Mammary epithelial cell (primary cell): ENCODE measurements at regions not wholly inside any gene's neighbourhood (a gene's known extent, or its start where the extent isn't known, plus 50 kb on each side); places are given as distances from the start of the nearest gene placed in this dataset.

Experiments used
- EZH2 ChIP-seq: IDR thresholded peaks from 2 replicates; pipeline ENCODE4 v1.6.1; 2012; ENCODE audit warnings: low read length, inconsistent platforms, borderline replicate concordance
- TF ChIP-seq, protein P1 (sequence below), 2 donors: IDR thresholded peaks in 1 of 2; conservative IDR thresholded peaks in 1 of 2; 2 replicates each; pipeline ENCODE4 v1.5.1; 2011 to 2012; ENCODE audit warnings: inconsistent platforms in 2 of 2, low read length in 2 of 2, mild to moderate bottlenecking in 2 of 2, control low read depth in 1 of 2, low read depth in 1 of 2; ENCODE audit not compliant: insufficient read depth in 1 of 2; ENCODE audit errors: extremely low read depth in 1 of 2

DNA sequence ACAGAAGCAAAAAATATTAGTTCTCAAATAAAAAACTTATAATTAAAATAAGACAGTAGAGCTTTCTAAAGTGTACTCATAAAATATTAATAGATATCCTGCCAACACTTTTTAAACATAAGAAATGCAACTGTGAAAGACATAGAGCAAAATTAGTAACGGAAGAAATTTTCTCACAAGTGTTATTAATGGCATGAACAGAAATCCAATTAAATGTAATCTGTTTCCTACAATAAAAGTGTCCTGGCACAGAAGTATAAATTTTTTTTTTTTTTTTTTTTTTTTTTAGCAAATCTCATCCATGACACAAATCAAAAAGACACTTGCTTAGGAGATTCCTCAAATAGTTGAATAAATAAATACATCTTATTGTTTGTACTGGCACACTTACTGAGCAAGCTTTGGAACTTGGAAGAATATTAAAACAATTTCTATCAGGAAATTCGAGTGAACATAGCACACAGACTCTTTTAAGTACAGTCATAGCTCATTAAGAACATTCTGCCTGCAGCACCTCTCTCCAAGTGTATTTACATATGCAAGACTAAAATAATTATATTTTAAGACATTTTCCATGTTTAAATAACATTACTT, 227.2 kb upstream of the ROBO2 start:
- TF ChIP-seq, protein P1, sequence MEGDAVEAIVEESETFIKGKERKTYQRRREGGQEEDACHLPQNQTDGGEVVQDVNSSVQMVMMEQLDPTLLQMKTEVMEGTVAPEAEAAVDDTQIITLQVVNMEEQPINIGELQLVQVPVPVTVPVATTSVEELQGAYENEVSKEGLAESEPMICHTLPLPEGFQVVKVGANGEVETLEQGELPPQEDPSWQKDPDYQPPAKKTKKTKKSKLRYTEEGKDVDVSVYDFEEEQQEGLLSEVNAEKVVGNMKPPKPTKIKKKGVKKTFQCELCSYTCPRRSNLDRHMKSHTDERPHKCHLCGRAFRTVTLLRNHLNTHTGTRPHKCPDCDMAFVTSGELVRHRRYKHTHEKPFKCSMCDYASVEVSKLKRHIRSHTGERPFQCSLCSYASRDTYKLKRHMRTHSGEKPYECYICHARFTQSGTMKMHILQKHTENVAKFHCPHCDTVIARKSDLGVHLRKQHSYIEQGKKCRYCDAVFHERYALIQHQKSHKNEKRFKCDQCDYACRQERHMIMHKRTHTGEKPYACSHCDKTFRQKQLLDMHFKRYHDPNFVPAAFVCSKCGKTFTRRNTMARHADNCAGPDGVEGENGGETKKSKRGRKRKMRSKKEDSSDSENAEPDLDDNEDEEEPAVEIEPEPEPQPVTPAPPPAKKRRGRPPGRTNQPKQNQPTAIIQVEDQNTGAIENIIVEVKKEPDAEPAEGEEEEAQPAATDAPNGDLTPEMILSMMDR (conservative IDR thresholded peaks at IDR 0.05 in 1 of 2, IDR thresholded peaks at IDR 0.05 in 1 of 2; ENCODE audit: extremely low read depth in 1 of 2, insufficient read depth in 1 of 2, low read depth in 1 of 2, low read length in 2 of 2): no peak
- no peak for TF ChIP-seq EZH2
